OCI-LY7 (cell line): ENCODE measurements at regions not wholly inside any gene's neighbourhood (a gene's known extent, or its start where the extent isn't known, plus 50 kb on each side); places are given as distances from the start of the nearest gene placed in this dataset.
"Not testable (repeated sequence)": the region's sequence is repeated elsewhere in the genome, so short reads cannot be mapped to it uniquely, and the experiment has no call there.

ENCODE experiments used
- BruUV-seq: library from RNA; stranded (reverse); fragments of 400-500 nt; replicated peaks from 2 replicates; lab custom pipeline; 2021; lab: Mats Ljungman, UMichigan
- CTCF ChIA-PET: fragments of 300-600 bp; sonication (Branson Sonifier 250); formaldehyde crosslinking; loops from one replicate; lab custom pipeline; 2022; ENCODE audit warnings: antibody characterized with exemption; ENCODE audit not compliant: unreplicated experiment; lab: Charles Lee
- POLR2A ChIA-PET: fragments of 300-600 bp; sonication (Branson Sonifier 250); formaldehyde crosslinking; loops from one replicate; lab custom pipeline; 2022; ENCODE audit warnings: antibody characterized with exemption; lab: Charles Lee
- DNase-seq: peaks from one replicate; pipeline ENCODE4 v3.0.0-alpha.2; 2015; ENCODE audit warnings: low spot score
- H2AFZ ChIP-seq: fragments of 200-600 bp; sonication (generic), shearing (Covaris generic); 2 replicates; pipeline ENCODE4 v1.6.1; 2014; ENCODE audit warnings: mild to moderate bottlenecking, antibody characterized with exemption, low read length, moderate library complexity
- H3K27ac ChIP-seq: fragments of 200-600 bp; sonication (generic); 2 replicates; pipeline ENCODE4 v1.5.1; 2014; ENCODE audit warnings: mixed run types, low read depth, mild to moderate bottlenecking, moderate library complexity, low read length, inconsistent platforms; ENCODE audit not compliant: poor library complexity, severe bottlenecking
- H3K36me3 ChIP-seq: fragments of 200-600 bp; sonication (generic); 2 replicates; pipeline ENCODE4 v1.6.1; 2014; ENCODE audit warnings: mild to moderate bottlenecking, antibody characterized with exemption, low read length, moderate library complexity, mixed read lengths; ENCODE audit not compliant: insufficient read depth
- H3K4me1 ChIP-seq: fragments of 200-600 bp; sonication (generic); 2 replicates; pipeline ENCODE4 v1.5.1; 2014; ENCODE audit warnings: mild to moderate bottlenecking, low read length; ENCODE audit not compliant: insufficient read depth, poor library complexity, severe bottlenecking
- H3K4me2 ChIP-seq: fragments of 200-600 bp; sonication (generic); 2 replicates; pipeline ENCODE4 v1.6.1; 2014; ENCODE audit warnings: mild to moderate bottlenecking, low read length
- H3K4me3 ChIP-seq: fragments of 200-600 bp; sonication (generic); 2 replicates; pipeline ENCODE4 v1.5.1; 2014; ENCODE audit warnings: mild to moderate bottlenecking, low read depth, low read length; ENCODE audit not compliant: poor library complexity, severe bottlenecking
- H3K79me2 ChIP-seq: fragments of 200-600 bp; sonication (generic); 2 replicates; pipeline ENCODE4 v1.6.1; 2016; ENCODE audit warnings: low read depth, mild to moderate bottlenecking, low read length, moderate library complexity, mixed read lengths; ENCODE audit not compliant: insufficient read depth
- H3K9me2 ChIP-seq: fragments of 200-600 bp; sonication (generic); 2 replicates; pipeline ENCODE4 v1.6.1; 2016; ENCODE audit warnings: mild to moderate bottlenecking, low read length, mixed read lengths; ENCODE audit not compliant: insufficient read depth
- H3K9me3 ChIP-seq: fragments of 200-600 bp; sonication (generic); 2 replicates; pipeline ENCODE4 v1.6.1; 2014; ENCODE audit warnings: mild to moderate bottlenecking, mixed run types, low read length, mixed read lengths
- H4K20me1 ChIP-seq: fragments of 200-600 bp; sonication (generic); 2 replicates; pipeline ENCODE4 v1.6.1; 2014; ENCODE audit warnings: mild to moderate bottlenecking, antibody characterized with exemption, low read length, moderate library complexity, mixed read lengths; ENCODE audit not compliant: insufficient read depth
- CTCF ChIP-seq: fragments of 200-600 bp; sonication (generic); conservative IDR thresholded peaks from 2 replicates; pipeline ENCODE4 v1.5.1; 2014; ENCODE audit warnings: mild to moderate bottlenecking, antibody characterized with exemption, low read length, moderate library complexity, mixed read lengths
- EZH2phosphoT487 ChIP-seq: fragments of 200-600 bp; sonication (generic); IDR thresholded peaks from 2 replicates; pipeline ENCODE4 v1.6.1; 2018; ENCODE audit warnings: low read depth, borderline replicate concordance, mild to moderate bottlenecking, mixed run types, antibody characterized with exemption, low read length, moderate library complexity, mixed read lengths
- intact Hi-C: fragments of 100-400 bp; cut with micrococcal nuclease; formaldehyde crosslinking; loops from one replicate; pipeline ENCODE4 v1.10.0; 2022; ENCODE audit not compliant: unreplicated experiment

- Histone ChIP-seq H3K9me2 (no peaks in the 10 kb centered on the region), H3K4me3 (no peak overlapping the region), H3K79me2 (no peaks in the 10 kb centered on the region), H3K4me2 (no peak overlapping the region), H3K36me3 (no peaks in the 10 kb centered on the region), H3K27ac (no peak overlapping the region), H3K9me3 (no peaks in the 10 kb centered on the region), H4K20me1 (no peaks in the 10 kb centered on the region), H3K4me1 (no peaks in the 10 kb centered on the region), H2AFZ (no peak overlapping the region)
- TF ChIP-seq EZH2phosphoT487 (no peak), CTCF (no peak)
- ChIA-PET CTCF (no interaction called here), POLR2A (interaction anchor here (0.6 kb wide), 1 partner anchor 218 kb away, joined by 3 read pairs; no protein-coding TSS in a partner anchor)
- no peak for DNase-seq
- intact Hi-C loops = no loop called here
- BruUV-seq = no TSS peak
Observed at GRCh38 chr2:18046558-18047212, 168.2 kb downstream of the KCNS3 start.

- Histone ChIP-seq H3K36me3 (no peaks in the 10 kb centered on the region), H2AFZ (no peak overlapping the region), H3K9me3 (no peaks in the 10 kb centered on the region), H3K4me1 (no peaks in the 10 kb centered on the region), H3K4me3 (no peak overlapping the region), H3K79me2 (no peaks in the 10 kb centered on the region), H3K4me2 (no peak overlapping the region), H4K20me1 (no peaks in the 10 kb centered on the region), H3K9me2 (no peaks in the 10 kb centered on the region), H3K27ac (no peak overlapping the region)
- no peak for TF ChIP-seq EZH2phosphoT487
- TF ChIP-seq CTCF = no peak
- ChIA-PET POLR2A (no interaction called here), CTCF (no interaction called here)
- BruUV-seq = no TSS peak
- intact Hi-C loops = no loop called here
- DNase-seq = no peak
Observed at GRCh38 chr2:18046017-18046416, 167.6 kb downstream of the KCNS3 start.

DNA sequence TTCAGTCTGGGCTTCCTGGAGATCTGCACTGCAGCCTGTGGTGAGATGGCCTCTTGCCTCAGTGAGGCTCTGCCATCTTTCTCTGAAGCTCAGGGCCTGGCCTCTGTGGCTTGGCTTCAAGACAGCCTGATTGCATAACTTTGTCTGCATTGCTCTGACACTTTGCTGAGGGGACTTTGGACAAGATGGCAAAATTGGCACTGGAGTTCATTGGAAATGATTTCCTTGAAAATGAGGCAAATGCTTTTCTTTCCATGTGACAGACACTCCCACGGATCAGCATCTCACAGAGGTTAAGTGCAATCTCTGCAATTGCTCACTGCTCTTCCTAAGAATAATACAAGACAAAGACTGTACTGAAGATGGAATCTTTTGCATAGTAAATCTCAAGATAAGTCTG lies 166.8 kb downstream of the KCNS3 start:
- Histone ChIP-seq H3K4me3 (no peak overlapping the region), H3K27ac (no peak overlapping the region), H3K9me2 (no peaks in the 10 kb centered on the region), H2AFZ (no peak overlapping the region), H3K4me2 (no peak overlapping the region), H3K4me1 (no peaks in the 10 kb centered on the region), H4K20me1 (no peaks in the 10 kb centered on the region), H3K36me3 (no peaks in the 10 kb centered on the region), H3K9me3 (no peaks in the 10 kb centered on the region), H3K79me2 (no peaks in the 10 kb centered on the region)
- no TSS peak for BruUV-seq
- intact Hi-C loops = no loop called here
- ChIA-PET POLR2A (no interaction called here), CTCF (no interaction called here)
- no peak for DNase-seq
- TF ChIP-seq CTCF = no peak

DNA sequence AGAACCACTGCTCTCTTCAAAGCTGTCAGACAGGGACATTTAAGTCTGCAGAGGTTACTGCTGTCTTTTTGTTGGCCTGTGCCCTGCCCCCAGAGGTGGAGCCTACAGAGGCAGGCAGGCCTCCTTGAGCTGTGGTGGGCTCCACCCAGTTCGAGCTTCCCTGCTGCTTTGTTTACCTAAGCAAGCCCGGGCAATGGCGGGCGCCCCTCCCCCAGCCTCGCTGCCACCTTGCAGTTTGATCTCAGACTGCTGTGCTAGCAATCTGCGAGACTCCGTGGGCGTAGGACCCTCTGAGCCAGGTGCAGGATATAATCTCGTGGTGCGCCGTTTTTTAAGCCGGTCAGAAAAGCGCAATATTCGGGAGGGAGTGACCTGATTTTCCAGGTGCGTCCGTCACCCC lies 138.9 kb downstream of the KCNS3 start:
- H3K79me2 ChIP-seq, H3K9me2 ChIP-seq, H4K20me1 ChIP-seq, H3K27ac ChIP-seq, DNase-seq, H3K4me1 ChIP-seq, BruUV-seq, intact Hi-C loops, H3K4me2 ChIP-seq, H3K4me3 ChIP-seq, H3K9me3 ChIP-seq, H3K36me3 ChIP-seq, H2AFZ ChIP-seq, CTCF ChIA-PET, POLR2A ChIA-PET: not testable (repeated sequence)
